CD4-positive, alpha-beta T cell treated with Interferon gamma for 1 hour (primary cell): ENCODE measurements at regions not wholly inside any gene's neighbourhood (a gene's known extent, or its start where the extent isn't known, plus 50 kb on each side); places are given as distances from the start of the nearest gene placed in this dataset.
A peak's percentile ranks its signal among the peaks of the same experiment; 100 is the strongest.

Experiments
- DNase-seq: peaks from one replicate; pipeline ENCODE4 v3.0.0-alpha.2; 2020

GRCh38 chr19:34305221-34306083 is 51.1 kb downstream of the GARRE1 start:
- DNase-seq: no peak

- DNase-seq: no peak
Observed at GRCh38 chr19:34306213-34306661, 51.9 kb downstream of the GARRE1 start.

GRCh38 chr19:34306824-34307223 is 52.5 kb downstream of the GARRE1 start:
- no peak for DNase-seq

- peak; percentile 42 for DNase-seq
Observed at GRCh38 chr19:34308381-34309367, 54.3 kb downstream of the GARRE1 start.

- DNase-seq: no peak
Observed at GRCh38 chr19:34309368-34310138, 55.2 kb downstream of the GARRE1 start.

- no peak for DNase-seq
Observed at GRCh38 chr19:34310494-34310981, 54.5 kb upstream of the GPI start.

GRCh38 chr19:34313188-34313587 is 51.8 kb upstream of the GPI start:
- DNase-seq: no peak

GRCh38 chr19:34314437-34315313 is 50.3 kb upstream of the GPI start:
- no peak for DNase-seq
